Transverse colon (tissue), 4 donors: ENCODE measurements at regions not wholly inside any gene's neighbourhood (a gene's known extent, or its start where the extent isn't known, plus 50 kb on each side); places are given as distances from the start of the nearest gene placed in this dataset.

ENCODE experiments used
- DNase-seq: peaks from one replicate; pipeline ENCODE4 v3.0.0-alpha.2; 2019
- H3K27ac ChIP-seq, 4 donors: fragments of 200-600 bp; sonication (generic); 2 replicates each; pipeline ENCODE4 v1.5.1; 2016 to 2018; ENCODE audit warnings: inconsistent platforms in 4 of 4
- H3K27me3 ChIP-seq: fragments of 200-600 bp; sonication (generic); 2 replicates; pipeline ENCODE4 v1.5.1; 2017; ENCODE audit warnings: inconsistent platforms
- H3K36me3 ChIP-seq, 4 donors: fragments of 200-600 bp; sonication (generic); 2 replicates each; pipeline ENCODE4 v1.5.1; 2017 to 2019; ENCODE audit warnings: inconsistent platforms in 4 of 4
- H3K4me1 ChIP-seq, 4 donors: fragments of 200-600 bp; sonication (generic); 2 replicates each; pipeline ENCODE4 v1.5.1; 2017 to 2020; ENCODE audit warnings: inconsistent platforms in 4 of 4
- H3K4me3 ChIP-seq, 4 donors: fragments of 200-600 bp; sonication (generic); 1 replicate in 1 of 4; 2 replicates in 3 of 4; pipeline versions ENCODE4 v1.5.1 to v1.6.1; 2017 to 2019; ENCODE audit warnings: inconsistent platforms in 4 of 4
- H3K9me3 ChIP-seq, 2 donors: fragments of 200-600 bp; sonication (generic); 2 replicates each; pipeline ENCODE4 v1.5.1; 2017 to 2019; ENCODE audit warnings: inconsistent platforms in 2 of 2
- CTCF ChIP-seq, 5 experiments: fragments of 200-600 bp in 3 of 5; fragments of 450-650 bp in 2 of 5; sonication (generic) in 3 of 5; IDR thresholded peaks; 1 replicate in 2 of 5; 2 replicates in 3 of 5; pipeline ENCODE4 v1.5.1; 2016 to 2017; ENCODE audit warnings: antibody characterized with exemption in 5 of 5, inconsistent platforms in 3 of 5, mild to moderate bottlenecking in 2 of 5, moderate library complexity in 1 of 5
- EP300 ChIP-seq: sonication (generic); formaldehyde crosslinking; IDR thresholded peaks from one replicate; pipeline ENCODE4 v1.6.1; 2017; ENCODE audit warnings: antibody characterized with exemption, low read depth
- POLR2A ChIP-seq: fragments of 450-650 bp; IDR thresholded peaks from one replicate; pipeline ENCODE4 v1.6.1; 2016; ENCODE audit warnings: antibody characterized with exemption, mild to moderate bottlenecking, moderate library complexity
- POLR2AphosphoS5 ChIP-seq, 3 donors: sonication (generic); formaldehyde crosslinking; IDR thresholded peaks; one replicate each; pipeline ENCODE4 v1.6.1; 2016; ENCODE audit warnings: antibody characterized with exemption in 3 of 3
- WGBS, 2 donors: methylation state at CpG; one replicate each; pipeline ENCODE4 v1.1.5; 2018; ENCODE audit warnings: low coverage in 1 of 2; 5-methylcytosine and 5-hydroxymethylcytosine counted together
- in situ Hi-C, 4 donors: fragments of 200-750 bp; cut with MboI; loops; one replicate each; pipeline versions ENCODE4 v1.15.0 to v1.15.1; 2017; ENCODE audit warnings: low sequenced_read_pairs in 3 of 4, low pct_ligation_motif_present in 1 of 4, low pct_unique_long_range_greater_than_20kb in 1 of 4
- intact Hi-C: fragments of 100-400 bp; cut with DNase I; formaldehyde crosslinking; loops from one replicate; pipeline ENCODE4 v1.15.1; 2023; ENCODE audit warnings: low total_unique reads

DNA sequence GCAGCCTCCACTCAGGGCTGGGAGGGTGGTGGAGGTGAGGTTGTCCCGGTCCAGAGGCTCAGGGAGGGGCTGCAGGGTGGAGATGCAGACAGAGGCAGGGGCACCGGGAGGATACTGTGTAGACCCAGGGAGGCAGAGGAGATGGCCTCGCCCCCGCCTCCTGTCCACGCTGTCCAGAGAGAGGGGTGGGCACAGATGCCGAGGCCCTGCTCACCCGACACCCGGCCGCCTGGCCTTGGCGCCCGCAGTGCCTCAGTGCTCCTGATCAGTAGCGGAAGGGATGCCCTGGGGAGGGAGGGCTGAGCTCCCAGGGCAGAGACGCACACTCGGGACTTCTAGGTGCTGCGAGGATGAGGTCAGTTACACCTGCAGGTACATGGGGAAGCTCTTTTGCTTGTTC, 102.7 kb upstream of the TTC34 start:
- Histone ChIP-seq H3K27me3 (peaks cover 18% of the 10 kb centered on the region), H3K9me3 (no peaks in the 10 kb centered on the region), H3K27ac (no peak overlapping the region), H3K4me3 (no peak overlapping the region), H3K36me3 (no peaks in the 10 kb centered on the region), H3K4me1 (no peaks in the 10 kb centered on the region)
- in situ Hi-C loops (no loop called here), intact Hi-C loops (no loop called here)
- WGBS, 2 donors = 77% methylated on average over 11 of the region's 15 CpGs; no CpG with 5 or more reads in 1 of the 2 donors
- TF ChIP-seq EP300 (no peak), CTCF (IDR thresholded peaks at IDR 0.05) (no peak), POLR2A (no peak), POLR2AphosphoS5 (IDR thresholded peaks at IDR 0.05) (no peak)
- no peak for DNase-seq

DNA sequence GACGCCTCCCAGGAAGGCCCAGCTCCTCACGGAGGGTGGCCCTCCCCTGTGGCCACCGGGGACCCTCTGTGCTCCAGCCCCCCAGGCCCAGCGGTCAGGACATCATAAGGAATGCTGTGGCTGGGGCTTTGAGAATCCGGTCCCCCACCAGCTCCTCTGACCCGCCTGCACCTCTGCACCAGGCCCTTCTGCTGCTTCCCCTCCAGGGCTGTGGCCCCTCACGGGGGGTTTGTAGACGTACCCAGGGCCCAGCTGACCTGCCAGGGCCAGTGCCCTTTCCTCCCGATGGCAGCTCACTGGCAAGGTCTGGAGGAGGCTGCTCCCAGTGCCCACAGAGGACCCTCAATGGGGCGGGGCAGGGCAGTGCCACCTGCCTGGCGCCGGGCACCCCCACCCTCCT, 103.9 kb upstream of the TTC34 start:
- Histone ChIP-seq H3K4me3 (no peak overlapping the region), H3K27ac (no peak overlapping the region), H3K4me1 (no peaks in the 10 kb centered on the region), H3K9me3 (no peaks in the 10 kb centered on the region), H3K36me3 (no peaks in the 10 kb centered on the region), H3K27me3 (peaks cover 14% of the 10 kb centered on the region)
- in situ Hi-C loops (no loop called here), intact Hi-C loops (no loop called here)
- no peak for DNase-seq
- TF ChIP-seq CTCF (IDR thresholded peaks at IDR 0.05) = no peak
- no peak for TF ChIP-seq POLR2AphosphoS5 (IDR thresholded peaks at IDR 0.05)
- TF ChIP-seq EP300 = no peak
- TF ChIP-seq POLR2A = no peak
- 89% methylated on average over 3 of the region's 12 CpGs; no CpG with 5 or more reads in 1 of the 2 donors for WGBS, 2 donors

DNA sequence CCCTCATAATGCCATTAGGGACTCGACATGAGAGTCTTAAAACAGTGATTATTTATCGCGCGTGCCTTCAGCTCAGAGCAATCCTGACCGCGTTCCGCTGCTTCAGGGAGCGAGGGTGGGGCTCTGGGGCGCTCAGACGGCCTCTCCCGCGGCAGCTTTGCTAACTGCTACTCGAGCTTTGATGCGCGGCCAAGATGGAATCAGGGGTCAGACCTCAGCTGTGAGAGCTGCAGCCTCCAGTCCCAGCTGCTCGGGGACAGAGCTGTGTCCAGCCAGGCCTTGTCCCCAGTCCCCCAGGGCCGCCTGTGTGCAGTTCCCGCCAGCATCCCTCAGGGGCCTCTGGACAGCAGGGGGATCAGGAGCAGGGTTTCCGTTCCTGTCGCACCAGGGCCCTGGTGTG, 104.6 kb upstream of the TTC34 start:
- H3K27ac ChIP-seq = no peak overlapping the region
- intact Hi-C loops (no loop called here), in situ Hi-C loops (no loop called here)
- H3K4me1 ChIP-seq = no peaks in the 10 kb centered on the region
- no peaks in the 10 kb centered on the region for H3K36me3 ChIP-seq
- H3K9me3 ChIP-seq = no peaks in the 10 kb centered on the region
- WGBS, 2 donors = 23 to 31% methylated on average over 8 to 20 of the region's 20 CpGs
- no peak for DNase-seq
- no peak for TF ChIP-seq CTCF (IDR thresholded peaks at IDR 0.05)
- no peak for TF ChIP-seq POLR2AphosphoS5 (IDR thresholded peaks at IDR 0.05)
- TF ChIP-seq POLR2A = no peak
- no peak for TF ChIP-seq EP300
- no peak overlapping the region for H3K4me3 ChIP-seq
- peaks cover 14% of the 10 kb centered on the region for H3K27me3 ChIP-seq

GRCh38 chr1:2906620-2907019, 105.1 kb upstream of the TTC34 start:
- 63% methylated on average over 14 of the region's 15 CpGs; no CpG with 5 or more reads in 1 of the 2 donors for WGBS, 2 donors
- intact Hi-C loops = no loop called here
- TF ChIP-seq POLR2AphosphoS5 (IDR thresholded peaks at IDR 0.05) (no peak), POLR2A (no peak), CTCF (IDR thresholded peaks at IDR 0.05) (no peak), EP300 (no peak)

More at GRCh38 chr1:2906620-2907019, 105.1 kb upstream of the TTC34 start:
- Histone ChIP-seq H3K4me3 (no peak overlapping the region), H3K9me3 (no peaks in the 10 kb centered on the region), H3K27ac (no peak overlapping the region), H3K27me3 (peaks cover 14% of the 10 kb centered on the region), H3K4me1 (no peaks in the 10 kb centered on the region), H3K36me3 (no peaks in the 10 kb centered on the region)
- in situ Hi-C loops = no loop called here
- no peak for DNase-seq
